ENCODE measurements at regions not wholly inside any gene's neighbourhood (a gene's known extent, or its start where the extent isn't known, plus 50 kb on each side); places are given as distances from the start of the nearest gene placed in this dataset.

DNA sequence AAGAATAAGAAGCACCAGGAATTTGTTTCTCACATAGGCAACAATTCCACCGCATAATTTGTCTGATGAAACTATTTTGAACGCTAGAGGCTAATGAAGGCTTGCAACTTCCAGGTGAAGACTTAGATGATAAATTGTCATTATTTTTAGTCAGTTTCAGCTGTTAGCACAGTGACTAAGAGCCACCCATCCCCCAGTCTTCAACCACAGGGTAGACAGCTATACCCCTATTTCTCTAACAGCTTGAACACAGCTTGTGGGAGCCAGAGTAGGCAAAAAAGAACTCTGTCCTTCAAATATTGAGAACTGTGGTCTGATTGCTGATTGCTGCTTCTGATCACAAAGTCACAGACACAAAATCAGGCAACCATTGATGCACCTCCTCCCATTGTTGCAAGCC lies 1124.8 kb upstream of the PRR20A start:
- no peak overlapping the region for H3K9ac ChIP-seq (ENCODE audit: low read depth in 1 of 2, low read length in 2 of 2)
- no peaks in the 10 kb centered on the region for H3K27me3 ChIP-seq (ENCODE audit: control insufficient read depth in 4 of 4, insufficient read depth in 4 of 4, low read length in 3 of 4)
- H3K27ac ChIP-seq (ENCODE audit: low read depth in 1 of 2, low read length in 2 of 2), result no peak overlapping the region
- no peak for DNase-seq (ENCODE audit: low spot score)
- no peak overlapping the region for H3K4me3 ChIP-seq (ENCODE audit: low read depth in 1 of 3, low read length in 3 of 3)
- TF ChIP-seq FOXA2 (IDR thresholded peaks at IDR 0.05) (no peak), HNF4A (conservative IDR thresholded peaks at IDR 0.05) (no peak), SP1 (IDR thresholded peaks at IDR 0.05) (no peak), NR2F2 (IDR thresholded peaks at IDR 0.05) (no peak), YY1 (IDR thresholded peaks at IDR 0.05) (no peak), RAD21 (IDR thresholded peaks at IDR 0.05) (no peak), GABPA (IDR thresholded peaks at IDR 0.05 in 1 of 2, conservative IDR thresholded peaks at IDR 0.05 in 1 of 2) (no peak)
- TF ChIP-seq, protein P1, sequence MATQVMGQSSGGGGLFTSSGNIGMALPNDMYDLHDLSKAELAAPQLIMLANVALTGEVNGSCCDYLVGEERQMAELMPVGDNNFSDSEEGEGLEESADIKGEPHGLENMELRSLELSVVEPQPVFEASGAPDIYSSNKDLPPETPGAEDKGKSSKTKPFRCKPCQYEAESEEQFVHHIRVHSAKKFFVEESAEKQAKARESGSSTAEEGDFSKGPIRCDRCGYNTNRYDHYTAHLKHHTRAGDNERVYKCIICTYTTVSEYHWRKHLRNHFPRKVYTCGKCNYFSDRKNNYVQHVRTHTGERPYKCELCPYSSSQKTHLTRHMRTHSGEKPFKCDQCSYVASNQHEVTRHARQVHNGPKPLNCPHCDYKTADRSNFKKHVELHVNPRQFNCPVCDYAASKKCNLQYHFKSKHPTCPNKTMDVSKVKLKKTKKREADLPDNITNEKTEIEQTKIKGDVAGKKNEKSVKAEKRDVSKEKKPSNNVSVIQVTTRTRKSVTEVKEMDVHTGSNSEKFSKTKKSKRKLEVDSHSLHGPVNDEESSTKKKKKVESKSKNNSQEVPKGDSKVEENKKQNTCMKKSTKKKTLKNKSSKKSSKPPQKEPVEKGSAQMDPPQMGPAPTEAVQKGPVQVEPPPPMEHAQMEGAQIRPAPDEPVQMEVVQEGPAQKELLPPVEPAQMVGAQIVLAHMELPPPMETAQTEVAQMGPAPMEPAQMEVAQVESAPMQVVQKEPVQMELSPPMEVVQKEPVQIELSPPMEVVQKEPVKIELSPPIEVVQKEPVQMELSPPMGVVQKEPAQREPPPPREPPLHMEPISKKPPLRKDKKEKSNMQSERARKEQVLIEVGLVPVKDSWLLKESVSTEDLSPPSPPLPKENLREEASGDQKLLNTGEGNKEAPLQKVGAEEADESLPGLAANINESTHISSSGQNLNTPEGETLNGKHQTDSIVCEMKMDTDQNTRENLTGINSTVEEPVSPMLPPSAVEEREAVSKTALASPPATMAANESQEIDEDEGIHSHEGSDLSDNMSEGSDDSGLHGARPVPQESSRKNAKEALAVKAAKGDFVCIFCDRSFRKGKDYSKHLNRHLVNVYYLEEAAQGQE (IDR thresholded peaks at IDR 0.05), result no peak
- TF ChIP-seq, protein P2, sequence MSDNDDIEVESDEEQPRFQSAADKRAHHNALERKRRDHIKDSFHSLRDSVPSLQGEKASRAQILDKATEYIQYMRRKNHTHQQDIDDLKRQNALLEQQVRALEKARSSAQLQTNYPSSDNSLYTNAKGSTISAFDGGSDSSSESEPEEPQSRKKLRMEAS (IDR thresholded peaks at IDR 0.05), result no peak
- H3K9me3 ChIP-seq (ENCODE audit: control insufficient read depth in 4 of 4, low read length in 3 of 4), result peaks cover 0 to 5% (median under 1%) of the 10 kb centered on the region in 4 donors
- H3K4me1 ChIP-seq (ENCODE audit: control insufficient read depth in 4 of 4, insufficient read depth in 4 of 4, low read length in 3 of 4), result no peaks in the 10 kb centered on the region
- no peaks in the 10 kb centered on the region for H3K36me3 ChIP-seq (ENCODE audit: control insufficient read depth in 4 of 4, insufficient read depth in 3 of 4, low read depth in 1 of 4, low read length in 3 of 4)
- 47% methylated on average over 2 of the region's 2 CpGs for WGBS

DNA sequence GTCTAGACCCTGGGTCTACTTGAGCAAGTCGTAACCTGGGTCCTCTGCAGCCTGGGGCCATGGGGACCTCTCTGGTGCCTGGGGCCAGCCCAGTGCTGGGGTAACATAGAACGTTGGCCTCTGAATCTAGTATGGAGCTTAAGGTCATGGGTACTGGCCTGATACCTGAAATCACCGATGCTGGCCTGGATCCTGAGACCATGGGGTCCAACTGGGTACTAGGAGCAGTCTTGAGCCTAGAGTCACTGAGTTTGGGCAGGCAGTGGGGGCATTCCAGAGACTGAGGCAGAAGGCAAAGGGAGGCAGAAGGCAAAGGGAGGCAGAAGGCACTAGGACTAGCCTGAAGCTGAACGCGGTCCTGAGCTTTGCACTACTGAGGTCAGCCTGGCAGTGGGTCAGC lies 1121.1 kb upstream of the PRR20A start:
- 90% methylated on average over 5 of the region's 5 CpGs for WGBS
- H3K27me3 ChIP-seq (ENCODE audit: control insufficient read depth in 4 of 4, insufficient read depth in 4 of 4, low read length in 3 of 4), result no peaks in the 10 kb centered on the region
- H3K4me3 ChIP-seq (ENCODE audit: low read depth in 1 of 3, low read length in 3 of 3), result no peak overlapping the region
- no peak overlapping the region for H3K27ac ChIP-seq (ENCODE audit: low read depth in 1 of 2, low read length in 2 of 2)
- H3K9me3 ChIP-seq (ENCODE audit: control insufficient read depth in 4 of 4, low read length in 3 of 4), result peaks cover 0 to 5% (median under 1%) of the 10 kb centered on the region in 4 donors
- no peak for TF ChIP-seq HNF4A (conservative IDR thresholded peaks at IDR 0.05)
- TF ChIP-seq SP1 (IDR thresholded peaks at IDR 0.05), result no peak
- TF ChIP-seq FOXA2 (IDR thresholded peaks at IDR 0.05), result no peak
- no peak for TF ChIP-seq FOXA1 (IDR thresholded peaks at IDR 0.05)
- TF ChIP-seq, protein P3, sequence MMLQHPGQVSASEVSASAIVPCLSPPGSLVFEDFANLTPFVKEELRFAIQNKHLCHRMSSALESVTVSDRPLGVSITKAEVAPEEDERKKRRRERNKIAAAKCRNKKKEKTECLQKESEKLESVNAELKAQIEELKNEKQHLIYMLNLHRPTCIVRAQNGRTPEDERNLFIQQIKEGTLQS (IDR thresholded peaks at IDR 0.05), result no peak
- DNase-seq (ENCODE audit: low spot score), result no peak
- H3K4me1 ChIP-seq (ENCODE audit: control insufficient read depth in 4 of 4, insufficient read depth in 4 of 4, low read length in 3 of 4), result no peaks in the 10 kb centered on the region
- no peak overlapping the region for H3K9ac ChIP-seq (ENCODE audit: low read depth in 1 of 2, low read length in 2 of 2)
- H3K36me3 ChIP-seq (ENCODE audit: control insufficient read depth in 4 of 4, insufficient read depth in 3 of 4, low read depth in 1 of 4, low read length in 3 of 4), result no peaks in the 10 kb centered on the region

DNA sequence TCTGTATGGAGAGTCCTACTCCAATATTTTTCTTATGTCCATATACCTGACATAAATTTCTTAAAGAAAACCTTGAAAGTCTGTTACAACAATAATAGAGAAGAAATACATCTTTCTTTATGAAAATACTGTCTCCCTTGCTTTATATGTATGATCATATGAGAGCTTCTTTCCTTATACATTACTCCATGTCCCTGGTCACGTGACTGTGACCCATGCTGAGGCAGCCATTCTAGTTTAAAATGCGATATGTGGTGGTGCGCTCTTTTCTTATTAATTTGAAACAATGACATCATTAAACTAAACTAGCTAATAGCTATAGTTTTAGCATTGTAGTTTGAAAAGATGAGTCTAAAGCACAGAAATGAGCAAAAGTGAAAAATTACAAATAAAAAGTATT lies 1120.3 kb upstream of the PRR20A start:
- Histone ChIP-seq H3K27me3 (ENCODE audit: control insufficient read depth in 4 of 4, insufficient read depth in 4 of 4, low read length in 3 of 4) (no peaks in the 10 kb centered on the region), H3K4me1 (ENCODE audit: control insufficient read depth in 4 of 4, insufficient read depth in 4 of 4, low read length in 3 of 4) (no peaks in the 10 kb centered on the region), H3K36me3 (ENCODE audit: control insufficient read depth in 4 of 4, insufficient read depth in 3 of 4, low read depth in 1 of 4, low read length in 3 of 4) (no peaks in the 10 kb centered on the region), H3K27ac (ENCODE audit: low read depth in 1 of 2, low read length in 2 of 2) (no peak overlapping the region), H3K9me3 (ENCODE audit: control insufficient read depth in 4 of 4, low read length in 3 of 4) (peaks cover 0 to 5% (median under 1%) of the 10 kb centered on the region in 4 donors), H3K9ac (ENCODE audit: low read depth in 1 of 2, low read length in 2 of 2) (no peak overlapping the region), H3K4me3 (ENCODE audit: low read depth in 1 of 3, low read length in 3 of 3) (no peak overlapping the region)
- no peak for DNase-seq (ENCODE audit: low spot score)
- 82% methylated on average over 3 of the region's 3 CpGs for WGBS
- no peak for TF ChIP-seq EGR1 (IDR thresholded peaks at IDR 0.05; ENCODE audit: low read depth in 2 of 2)
- TF ChIP-seq, protein P3 (IDR thresholded peaks at IDR 0.05), result no peak
- no peak for TF ChIP-seq NR2F2 (IDR thresholded peaks at IDR 0.05)
- TF ChIP-seq GABPA (IDR thresholded peaks at IDR 0.05 in 1 of 2, conservative IDR thresholded peaks at IDR 0.05 in 1 of 2), result no peak
- TF ChIP-seq FOXA1 (IDR thresholded peaks at IDR 0.05), result no peak
- TF ChIP-seq, protein P1 (IDR thresholded peaks at IDR 0.05), result no peak
- TF ChIP-seq HNF4G (IDR thresholded peaks at IDR 0.05), result no peak
- no peak for TF ChIP-seq YY1 (IDR thresholded peaks at IDR 0.05)
- TF ChIP-seq RXRA (IDR thresholded peaks at IDR 0.05), result no peak
- TF ChIP-seq RAD21 (IDR thresholded peaks at IDR 0.05), result no peak
- TF ChIP-seq, protein P4, sequence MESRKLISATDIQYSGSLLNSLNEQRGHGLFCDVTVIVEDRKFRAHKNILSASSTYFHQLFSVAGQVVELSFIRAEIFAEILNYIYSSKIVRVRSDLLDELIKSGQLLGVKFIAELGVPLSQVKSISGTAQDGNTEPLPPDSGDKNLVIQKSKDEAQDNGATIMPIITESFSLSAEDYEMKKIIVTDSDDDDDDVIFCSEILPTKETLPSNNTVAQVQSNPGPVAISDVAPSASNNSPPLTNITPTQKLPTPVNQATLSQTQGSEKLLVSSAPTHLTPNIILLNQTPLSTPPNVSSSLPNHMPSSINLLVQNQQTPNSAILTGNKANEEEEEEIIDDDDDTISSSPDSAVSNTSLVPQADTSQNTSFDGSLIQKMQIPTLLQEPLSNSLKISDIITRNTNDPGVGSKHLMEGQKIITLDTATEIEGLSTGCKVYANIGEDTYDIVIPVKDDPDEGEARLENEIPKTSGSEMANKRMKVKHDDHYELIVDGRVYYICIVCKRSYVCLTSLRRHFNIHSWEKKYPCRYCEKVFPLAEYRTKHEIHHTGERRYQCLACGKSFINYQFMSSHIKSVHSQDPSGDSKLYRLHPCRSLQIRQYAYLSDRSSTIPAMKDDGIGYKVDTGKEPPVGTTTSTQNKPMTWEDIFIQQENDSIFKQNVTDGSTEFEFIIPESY (IDR thresholded peaks at IDR 0.05), result no peak
- no peak for TF ChIP-seq JUND (IDR thresholded peaks at IDR 0.05)
- no peak for TF ChIP-seq SP1 (IDR thresholded peaks at IDR 0.05)
